ENCODE measurements at regions not wholly inside any gene's neighbourhood (a gene's known extent, or its start where the extent isn't known, plus 50 kb on each side); places are given as distances from the start of the nearest gene placed in this dataset.

GRCh38 chr5:171693412-171693811 lies 92.2 kb upstream of the SMIM23 start:
- no peaks in the 10 kb centered on the region for H3K9me3 ChIP-seq (ENCODE audit: low read depth, low read length)
- no peaks in the 10 kb centered on the region for H4K20me1 ChIP-seq (ENCODE audit: insufficient read depth, low read length)
- no peaks in the 10 kb centered on the region for H3K79me2 ChIP-seq (ENCODE audit: insufficient read depth, low read length)
- H3K27me3 ChIP-seq (ENCODE audit: insufficient read depth, low read length), result peaks cover 6% of the 10 kb centered on the region
- no peak overlapping the region for H3K27ac ChIP-seq (ENCODE audit: low read depth, low read length)
- TF ChIP-seq CTCF (IDR thresholded peaks at IDR 0.05; ENCODE audit: extremely low read depth, low read depth, low read length), result no peak
- no peak overlapping the region for H2AFZ ChIP-seq (ENCODE audit: low read length)
- no peak for DNase-seq (ENCODE audit: insufficient read length, low spot score, missing footprints)
- no peaks in the 10 kb centered on the region for H3K36me3 ChIP-seq (ENCODE audit: insufficient read depth, low read length)
- H3K4me1 ChIP-seq (ENCODE audit: insufficient read depth, low read length), result no peaks in the 10 kb centered on the region
- no peak overlapping the region for H3K4me3 ChIP-seq (ENCODE audit: insufficient read depth, low read length)
- no peak overlapping the region for H3K4me2 ChIP-seq (ENCODE audit: insufficient read depth, low read length)

- H3K27ac ChIP-seq (ENCODE audit: low read depth, low read length), result no peak overlapping the region
- H4K20me1 ChIP-seq (ENCODE audit: insufficient read depth, low read length), result no peaks in the 10 kb centered on the region
- TF ChIP-seq CTCF (IDR thresholded peaks at IDR 0.05; ENCODE audit: extremely low read depth, low read depth, low read length), result no peak
- no peaks in the 10 kb centered on the region for H3K36me3 ChIP-seq (ENCODE audit: insufficient read depth, low read length)
- H3K9me3 ChIP-seq (ENCODE audit: low read depth, low read length), result no peaks in the 10 kb centered on the region
- H3K4me3 ChIP-seq (ENCODE audit: insufficient read depth, low read length), result no peak overlapping the region
- no peaks in the 10 kb centered on the region for H3K4me1 ChIP-seq (ENCODE audit: insufficient read depth, low read length)
- H3K4me2 ChIP-seq (ENCODE audit: insufficient read depth, low read length), result no peak overlapping the region
- DNase-seq (ENCODE audit: insufficient read length, low spot score, missing footprints), result no peak
- peaks cover 7% of the 10 kb centered on the region for H3K27me3 ChIP-seq (ENCODE audit: insufficient read depth, low read length)
- H2AFZ ChIP-seq (ENCODE audit: low read length), result no peak overlapping the region
- no peaks in the 10 kb centered on the region for H3K79me2 ChIP-seq (ENCODE audit: insufficient read depth, low read length)
Measured at GRCh38 chr5:171695804-171696203, 89.8 kb upstream of the SMIM23 start.

GRCh38 chr5:171697221-171698102 lies 88.2 kb upstream of the SMIM23 start:
- Histone ChIP-seq H3K27ac (ENCODE audit: low read depth, low read length) (no peak overlapping the region), H3K4me2 (ENCODE audit: insufficient read depth, low read length) (no peak overlapping the region), H3K36me3 (ENCODE audit: insufficient read depth, low read length) (no peaks in the 10 kb centered on the region), H3K79me2 (ENCODE audit: insufficient read depth, low read length) (no peaks in the 10 kb centered on the region), H3K27me3 (ENCODE audit: insufficient read depth, low read length) (peaks cover 18% of the 10 kb centered on the region), H3K4me1 (ENCODE audit: insufficient read depth, low read length) (no peaks in the 10 kb centered on the region), H4K20me1 (ENCODE audit: insufficient read depth, low read length) (no peaks in the 10 kb centered on the region), H3K9me3 (ENCODE audit: low read depth, low read length) (no peaks in the 10 kb centered on the region), H2AFZ (ENCODE audit: low read length) (no peak overlapping the region), H3K4me3 (ENCODE audit: insufficient read depth, low read length) (no peak overlapping the region)
- no peak for TF ChIP-seq CTCF (IDR thresholded peaks at IDR 0.05; ENCODE audit: extremely low read depth, low read depth, low read length)
- DNase-seq (ENCODE audit: insufficient read length, low spot score, missing footprints), result no peak

- H3K27me3 ChIP-seq (ENCODE audit: insufficient read depth, low read length), result peaks cover 27% of the 10 kb centered on the region
- no peaks in the 10 kb centered on the region for H4K20me1 ChIP-seq (ENCODE audit: insufficient read depth, low read length)
- no peaks in the 10 kb centered on the region for H3K4me1 ChIP-seq (ENCODE audit: insufficient read depth, low read length)
- H3K4me2 ChIP-seq (ENCODE audit: insufficient read depth, low read length), result no peak overlapping the region
- TF ChIP-seq CTCF (IDR thresholded peaks at IDR 0.05; ENCODE audit: extremely low read depth, low read depth, low read length), result no peak
- H3K27ac ChIP-seq (ENCODE audit: low read depth, low read length), result no peak overlapping the region
- H3K9me3 ChIP-seq (ENCODE audit: low read depth, low read length), result no peaks in the 10 kb centered on the region
- no peaks in the 10 kb centered on the region for H3K36me3 ChIP-seq (ENCODE audit: insufficient read depth, low read length)
- DNase-seq (ENCODE audit: insufficient read length, low spot score, missing footprints), result no peak
- H3K4me3 ChIP-seq (ENCODE audit: insufficient read depth, low read length), result no peak overlapping the region
- H2AFZ ChIP-seq (ENCODE audit: low read length), result no peak overlapping the region
- no peaks in the 10 kb centered on the region for H3K79me2 ChIP-seq (ENCODE audit: insufficient read depth, low read length)
Measured at GRCh38 chr5:171700318-171700912, 85.2 kb upstream of the SMIM23 start.
